Neural cell (in vitro differentiated cells): ENCODE measurements at regions not wholly inside any gene's neighbourhood (a gene's known extent, or its start where the extent isn't known, plus 50 kb on each side); places are given as distances from the start of the nearest gene placed in this dataset.

Experiments used
- CTCF ChIP-seq: fragments of 450-650 bp; IDR thresholded peaks from 2 replicates; pipeline ENCODE4 v1.5.1; 2014; ENCODE audit warnings: antibody characterized with exemption, mild to moderate bottlenecking, moderate library complexity; ENCODE audit not compliant: poor library complexity, severe bottlenecking
- MXI1 ChIP-seq: fragments of 450-650 bp; conservative IDR thresholded peaks from 2 replicates; pipeline ENCODE4 v1.6.1; 2014; ENCODE audit warnings: antibody characterized with exemption, mild to moderate bottlenecking; ENCODE audit not compliant: poor library complexity, severe bottlenecking
- POLR2AphosphoS5 ChIP-seq: IDR thresholded peaks from 2 replicates; pipeline ENCODE4 v1.6.1; 2012
- RAD21 ChIP-seq: fragments of 450-650 bp; conservative IDR thresholded peaks from 2 replicates; pipeline ENCODE4 v1.6.1; 2014; ENCODE audit warnings: antibody characterized with exemption, mild to moderate bottlenecking, moderate library complexity
- REST ChIP-seq: IDR thresholded peaks from 2 replicates; pipeline ENCODE4 v1.6.1; 2012; ENCODE audit warnings: borderline replicate concordance

DNA sequence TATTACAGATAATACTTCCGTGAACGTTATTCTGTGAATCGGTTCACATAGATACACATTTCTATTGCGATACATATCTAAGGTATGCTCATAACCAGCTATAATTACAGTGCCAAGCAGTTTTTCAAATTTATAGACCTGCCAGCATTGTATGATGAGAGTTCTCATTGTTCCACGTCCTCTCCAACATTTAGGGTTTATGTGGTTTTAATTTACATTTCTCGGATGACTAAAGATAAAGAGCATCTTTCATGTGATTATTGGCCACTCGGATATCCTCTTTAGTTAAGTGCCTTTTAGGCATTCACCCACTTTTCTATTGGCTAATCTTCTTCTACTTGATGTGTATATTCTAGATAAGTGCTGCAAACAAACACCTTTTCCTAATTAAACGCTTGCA is 134.7 kb upstream of the CCDC54 start:
- no peak for TF ChIP-seq MXI1
- no peak for TF ChIP-seq CTCF
- TF ChIP-seq POLR2AphosphoS5: no peak
- no peak for TF ChIP-seq REST
- no peak for TF ChIP-seq RAD21
